ENCODE measurements at regions not wholly inside any gene's neighbourhood (a gene's known extent, or its start where the extent isn't known, plus 50 kb on each side); places are given as distances from the start of the nearest gene placed in this dataset.

- no peaks in the 10 kb centered on the region for H3K4me1 Mint-ChIP-seq (ENCODE audit: low read depth, unreplicated experiment)
- H3K27me3 Mint-ChIP-seq (ENCODE audit: unreplicated experiment), result no peaks in the 10 kb centered on the region
- TF ChIP-seq, protein P1, sequence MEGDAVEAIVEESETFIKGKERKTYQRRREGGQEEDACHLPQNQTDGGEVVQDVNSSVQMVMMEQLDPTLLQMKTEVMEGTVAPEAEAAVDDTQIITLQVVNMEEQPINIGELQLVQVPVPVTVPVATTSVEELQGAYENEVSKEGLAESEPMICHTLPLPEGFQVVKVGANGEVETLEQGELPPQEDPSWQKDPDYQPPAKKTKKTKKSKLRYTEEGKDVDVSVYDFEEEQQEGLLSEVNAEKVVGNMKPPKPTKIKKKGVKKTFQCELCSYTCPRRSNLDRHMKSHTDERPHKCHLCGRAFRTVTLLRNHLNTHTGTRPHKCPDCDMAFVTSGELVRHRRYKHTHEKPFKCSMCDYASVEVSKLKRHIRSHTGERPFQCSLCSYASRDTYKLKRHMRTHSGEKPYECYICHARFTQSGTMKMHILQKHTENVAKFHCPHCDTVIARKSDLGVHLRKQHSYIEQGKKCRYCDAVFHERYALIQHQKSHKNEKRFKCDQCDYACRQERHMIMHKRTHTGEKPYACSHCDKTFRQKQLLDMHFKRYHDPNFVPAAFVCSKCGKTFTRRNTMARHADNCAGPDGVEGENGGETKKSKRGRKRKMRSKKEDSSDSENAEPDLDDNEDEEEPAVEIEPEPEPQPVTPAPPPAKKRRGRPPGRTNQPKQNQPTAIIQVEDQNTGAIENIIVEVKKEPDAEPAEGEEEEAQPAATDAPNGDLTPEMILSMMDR (IDR thresholded peaks at IDR 0.05; ENCODE audit: unreplicated experiment), result no peak
- no TSS peak for BruUV-seq (replicated peaks)
- no peak overlapping the region for H3K4me3 Mint-ChIP-seq (ENCODE audit: low read depth, unreplicated experiment)
- H3K36me3 Mint-ChIP-seq (ENCODE audit: insufficient read depth, unreplicated experiment), result no peaks in the 10 kb centered on the region
- H3K9me3 Mint-ChIP-seq (ENCODE audit: low read depth, unreplicated experiment), result no peaks in the 10 kb centered on the region
- intact Hi-C loops (cut with micrococcal nuclease; ENCODE audit: unreplicated experiment), result no loop called here
- no peak for DNase-seq
- CTCF ChIA-PET, result no interaction called here
- H3K27ac Mint-ChIP-seq (ENCODE audit: unreplicated experiment), result no peak overlapping the region
Measured at GRCh38 chr2:59195851-59196250, 954.7 kb upstream of the FANCL start.

DNA sequence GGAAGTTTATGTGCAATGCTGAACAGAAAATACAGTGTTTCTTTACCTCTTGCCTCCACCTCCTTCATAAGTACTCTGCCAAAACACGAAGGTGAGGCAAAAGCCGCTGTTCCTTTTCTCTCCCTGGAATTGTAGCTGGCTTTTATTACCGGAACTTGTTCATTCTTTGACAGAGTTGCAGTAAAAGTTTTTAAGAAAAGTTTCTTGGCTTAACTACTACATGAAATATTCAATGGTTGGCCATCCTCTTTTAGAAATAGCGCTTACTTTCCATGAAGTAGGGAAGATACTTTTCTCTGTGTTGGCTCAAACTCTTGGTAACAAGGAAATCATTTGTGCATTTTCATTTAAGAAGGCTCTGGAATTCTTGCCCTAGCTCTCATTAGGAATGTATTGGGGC is 950.7 kb upstream of the FANCL start:
- Mint-ChIP-seq H3K4me3 (ENCODE audit: low read depth, unreplicated experiment) (no peak overlapping the region), H3K4me1 (ENCODE audit: low read depth, unreplicated experiment) (no peaks in the 10 kb centered on the region), H3K9me3 (ENCODE audit: low read depth, unreplicated experiment) (peaks cover 2% of the 10 kb centered on the region), H3K27me3 (ENCODE audit: unreplicated experiment) (no peaks in the 10 kb centered on the region), H3K27ac (ENCODE audit: unreplicated experiment) (no peak overlapping the region), H3K36me3 (ENCODE audit: insufficient read depth, unreplicated experiment) (no peaks in the 10 kb centered on the region)
- CTCF ChIA-PET, result no interaction called here
- TF ChIP-seq, protein P1 (IDR thresholded peaks at IDR 0.05; ENCODE audit: unreplicated experiment), result no peak
- no TSS peak for BruUV-seq (replicated peaks)
- intact Hi-C loops (cut with micrococcal nuclease; ENCODE audit: unreplicated experiment), result no loop called here
- no peak for DNase-seq

- no peak overlapping the region for H3K4me3 Mint-ChIP-seq (ENCODE audit: low read depth, unreplicated experiment)
- H3K27me3 Mint-ChIP-seq (ENCODE audit: unreplicated experiment), result no peaks in the 10 kb centered on the region
- H3K9me3 Mint-ChIP-seq (ENCODE audit: low read depth, unreplicated experiment), result peaks cover 2% of the 10 kb centered on the region
- DNase-seq, result no peak
- no peak overlapping the region for H3K27ac Mint-ChIP-seq (ENCODE audit: unreplicated experiment)
- no peaks in the 10 kb centered on the region for H3K4me1 Mint-ChIP-seq (ENCODE audit: low read depth, unreplicated experiment)
- TF ChIP-seq, protein P1 (IDR thresholded peaks at IDR 0.05; ENCODE audit: unreplicated experiment), result no peak
- BruUV-seq (replicated peaks), result no TSS peak
- CTCF ChIA-PET, result interaction anchor here (0.5 kb wide), 1 partner anchor 150 kb away, joined by 5 read pairs; no protein-coding TSS in a partner anchor
- intact Hi-C loops (cut with micrococcal nuclease; ENCODE audit: unreplicated experiment), result no loop called here
- H3K36me3 Mint-ChIP-seq (ENCODE audit: insufficient read depth, unreplicated experiment), result no peaks in the 10 kb centered on the region
Measured at GRCh38 chr2:59190518-59190917, 949.4 kb upstream of the FANCL start.

- CTCF ChIA-PET, result no interaction called here
- BruUV-seq (replicated peaks), result no TSS peak
- H3K36me3 Mint-ChIP-seq (ENCODE audit: insufficient read depth, unreplicated experiment), result no peaks in the 10 kb centered on the region
- no peaks in the 10 kb centered on the region for H3K4me1 Mint-ChIP-seq (ENCODE audit: low read depth, unreplicated experiment)
- TF ChIP-seq, protein P1 (IDR thresholded peaks at IDR 0.05; ENCODE audit: unreplicated experiment), result no peak
- no peak for DNase-seq
- H3K27me3 Mint-ChIP-seq (ENCODE audit: unreplicated experiment), result peaks cover 14% of the 10 kb centered on the region
- intact Hi-C loops (cut with micrococcal nuclease; ENCODE audit: unreplicated experiment), result loop anchor here (5.0 kb wide), 2 partner anchors 422 to 737 kb away; no protein-coding TSS in a partner anchor
- peaks cover 2% of the 10 kb centered on the region for H3K9me3 Mint-ChIP-seq (ENCODE audit: low read depth, unreplicated experiment)
- no peak overlapping the region for H3K4me3 Mint-ChIP-seq (ENCODE audit: low read depth, unreplicated experiment)
- no peak overlapping the region for H3K27ac Mint-ChIP-seq (ENCODE audit: unreplicated experiment)
Measured at GRCh38 chr2:59184276-59185020, 943.3 kb upstream of the FANCL start.

Measured in Calu3 (cell line).